ENCODE measurements at regions not wholly inside any gene's neighbourhood (a gene's known extent, or its start where the extent isn't known, plus 50 kb on each side); places are given as distances from the start of the nearest gene placed in this dataset.

DNA sequence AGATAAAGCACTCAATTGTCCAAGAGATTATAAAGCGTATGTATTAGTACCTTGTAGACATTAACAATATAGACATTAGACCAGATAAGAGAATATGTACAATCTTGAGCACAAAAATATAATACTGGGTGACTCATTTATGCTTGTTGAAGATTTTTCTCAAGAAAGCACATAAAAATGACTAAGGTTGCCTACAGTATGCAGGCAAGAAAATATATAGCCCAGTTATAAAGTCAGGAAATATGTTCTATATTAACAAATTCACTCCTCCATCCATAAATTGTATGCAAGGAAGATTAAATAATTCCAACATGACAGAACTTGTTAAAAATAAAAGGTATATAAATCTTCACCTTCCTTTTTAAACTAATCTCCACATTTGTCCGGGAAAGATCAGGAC is 356.4 kb upstream of the SLC39A10 start:
- 78 to 90% methylated on average over 2 of the region's 2 CpGs for WGBS, 2 donors

DNA sequence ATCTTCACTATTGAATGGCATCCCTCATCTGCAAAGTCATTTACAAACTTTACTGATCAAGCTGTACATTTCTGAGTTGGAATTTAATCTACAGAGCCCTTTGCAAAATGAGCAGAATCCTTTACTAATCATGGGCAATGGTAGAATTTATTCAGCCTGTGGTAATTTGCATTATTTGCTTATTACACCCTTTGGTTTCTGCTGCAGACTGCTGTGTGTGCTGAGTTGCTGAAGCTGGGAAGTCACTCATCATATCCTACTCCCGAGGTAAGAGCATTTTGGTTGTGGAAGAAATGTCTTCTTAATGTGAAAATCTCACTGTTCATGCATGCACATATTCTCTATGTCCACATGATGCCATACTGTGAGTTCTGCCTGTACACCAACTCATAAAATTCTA is 357.4 kb upstream of the SLC39A10 start:
- no peak for TF ChIP-seq POLR2A (IDR thresholded peaks at IDR 0.05)
- TF ChIP-seq, protein P1, sequence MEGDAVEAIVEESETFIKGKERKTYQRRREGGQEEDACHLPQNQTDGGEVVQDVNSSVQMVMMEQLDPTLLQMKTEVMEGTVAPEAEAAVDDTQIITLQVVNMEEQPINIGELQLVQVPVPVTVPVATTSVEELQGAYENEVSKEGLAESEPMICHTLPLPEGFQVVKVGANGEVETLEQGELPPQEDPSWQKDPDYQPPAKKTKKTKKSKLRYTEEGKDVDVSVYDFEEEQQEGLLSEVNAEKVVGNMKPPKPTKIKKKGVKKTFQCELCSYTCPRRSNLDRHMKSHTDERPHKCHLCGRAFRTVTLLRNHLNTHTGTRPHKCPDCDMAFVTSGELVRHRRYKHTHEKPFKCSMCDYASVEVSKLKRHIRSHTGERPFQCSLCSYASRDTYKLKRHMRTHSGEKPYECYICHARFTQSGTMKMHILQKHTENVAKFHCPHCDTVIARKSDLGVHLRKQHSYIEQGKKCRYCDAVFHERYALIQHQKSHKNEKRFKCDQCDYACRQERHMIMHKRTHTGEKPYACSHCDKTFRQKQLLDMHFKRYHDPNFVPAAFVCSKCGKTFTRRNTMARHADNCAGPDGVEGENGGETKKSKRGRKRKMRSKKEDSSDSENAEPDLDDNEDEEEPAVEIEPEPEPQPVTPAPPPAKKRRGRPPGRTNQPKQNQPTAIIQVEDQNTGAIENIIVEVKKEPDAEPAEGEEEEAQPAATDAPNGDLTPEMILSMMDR (IDR thresholded peaks at IDR 0.05), result no peak
- H3K9me3 ChIP-seq, result no peaks in the 10 kb centered on the region
- no peak overlapping the region for H3K27ac ChIP-seq
- H3K4me1 ChIP-seq, result no peaks in the 10 kb centered on the region
- no peak for DNase-seq
- no peaks in the 10 kb centered on the region for H3K36me3 ChIP-seq
- no peak overlapping the region for H3K4me3 ChIP-seq (replicated peaks in 1 of 3)
- intact Hi-C loops (cut with DNase I), result no loop called here
- no peaks in the 10 kb centered on the region for H3K27me3 ChIP-seq
- WGBS, 2 donors, result 44 to 70% methylated on average over 1 of the region's 1 CpG

More for the DNA sequence above, 356.4 kb upstream of the SLC39A10 start:
- intact Hi-C loops (cut with DNase I), result no loop called here
- Histone ChIP-seq H3K9me3 (no peaks in the 10 kb centered on the region), H3K27me3 (no peaks in the 10 kb centered on the region), H3K4me1 (no peaks in the 10 kb centered on the region), H3K36me3 (no peaks in the 10 kb centered on the region), H3K4me3 (replicated peaks in 1 of 3) (no peak overlapping the region), H3K27ac (no peak overlapping the region)
- no peak for TF ChIP-seq POLR2A (IDR thresholded peaks at IDR 0.05)
- TF ChIP-seq, protein P1 (IDR thresholded peaks at IDR 0.05), result no peak
- DNase-seq, result no peak

DNA sequence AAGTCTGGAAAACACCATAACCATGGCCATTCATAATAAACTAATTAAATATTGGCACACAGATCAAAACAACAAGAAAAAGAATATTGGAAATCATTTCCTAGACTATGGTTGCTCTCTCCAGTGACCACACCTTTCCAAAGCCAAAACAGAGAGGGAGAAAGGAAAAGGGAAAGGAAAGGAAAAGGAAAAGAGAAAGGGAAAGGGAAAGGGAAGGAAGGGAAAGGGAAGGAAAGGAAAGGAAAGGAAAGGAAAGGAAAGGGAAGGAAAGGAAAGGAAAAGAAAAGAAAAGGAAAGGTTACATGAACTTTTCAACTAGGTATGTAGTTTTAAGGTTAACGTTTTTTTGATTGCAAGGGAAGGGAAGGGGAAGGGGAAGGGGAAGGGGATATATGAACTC is 360.5 kb upstream of the SLC39A10 start:
- H3K27me3 ChIP-seq, result no peaks in the 10 kb centered on the region
- no peaks in the 10 kb centered on the region for H3K4me1 ChIP-seq
- H3K9me3 ChIP-seq, result no peaks in the 10 kb centered on the region
- intact Hi-C loops (cut with DNase I), result no loop called here
- H3K27ac ChIP-seq, result no peak overlapping the region
- no peak for TF ChIP-seq POLR2A (IDR thresholded peaks at IDR 0.05)
- TF ChIP-seq, protein P1 (IDR thresholded peaks at IDR 0.05), result no peak
- no peaks in the 10 kb centered on the region for H3K36me3 ChIP-seq
- no peak overlapping the region for H3K4me3 ChIP-seq (replicated peaks in 1 of 3)
- DNase-seq, result no peak
- WGBS, 2 donors, result 56 to 60% methylated on average over 1 of the region's 1 CpG

- Histone ChIP-seq H3K9me3 (no peaks in the 10 kb centered on the region), H3K36me3 (no peaks in the 10 kb centered on the region), H3K27me3 (no peaks in the 10 kb centered on the region), H3K27ac (no peak overlapping the region), H3K4me1 (no peaks in the 10 kb centered on the region), H3K4me3 (replicated peaks in 1 of 3) (no peak overlapping the region)
- intact Hi-C loops (cut with DNase I), result no loop called here
- TF ChIP-seq POLR2A (IDR thresholded peaks at IDR 0.05), result no peak
- TF ChIP-seq, protein P1 (IDR thresholded peaks at IDR 0.05), result no peak
- no peak for DNase-seq
These were observed 367.9 kb upstream of the SLC39A10 start for GRCh38 chr2:195289081-195289480.

DNA sequence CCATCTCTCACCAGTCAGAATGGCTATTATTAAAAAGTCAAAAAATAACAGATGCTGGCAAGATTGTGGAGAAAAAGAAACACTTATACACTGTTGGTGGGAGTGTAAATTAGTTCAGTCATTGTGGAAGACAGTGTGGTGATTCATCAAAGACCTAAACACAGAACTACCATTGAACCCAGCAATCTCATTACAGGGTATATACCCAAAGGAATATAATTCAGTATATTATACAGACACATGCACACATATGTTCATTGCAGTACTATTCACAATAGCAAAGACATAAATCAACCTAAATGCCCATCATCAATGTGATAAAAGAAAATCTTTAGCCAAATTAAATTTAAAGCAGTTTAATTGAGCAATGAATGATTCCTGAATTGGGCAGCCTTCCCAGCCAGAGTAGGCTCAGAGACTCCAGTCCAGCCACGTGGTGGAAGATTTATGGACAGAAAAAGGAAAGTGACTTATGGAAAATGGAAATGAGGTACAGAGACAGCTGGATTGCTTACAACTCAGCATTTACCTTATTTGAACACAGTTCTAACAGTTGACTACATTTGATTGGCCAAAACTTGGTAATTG is 377.1 kb upstream of the SLC39A10 start:
- no peak overlapping the region for H3K4me3 ChIP-seq (replicated peaks in 1 of 3)
- H3K4me1 ChIP-seq, result no peaks in the 10 kb centered on the region
- WGBS, 2 donors, result 63 to 69% methylated on average over 1 of the region's 1 CpG
- no peaks in the 10 kb centered on the region for H3K9me3 ChIP-seq
- H3K36me3 ChIP-seq, result no peaks in the 10 kb centered on the region
- intact Hi-C loops (cut with DNase I), result no loop called here
- no peak for TF ChIP-seq POLR2A (IDR thresholded peaks at IDR 0.05)
- TF ChIP-seq, protein P1 (IDR thresholded peaks at IDR 0.05), result no peak
- no peak overlapping the region for H3K27ac ChIP-seq
- H3K27me3 ChIP-seq, result no peaks in the 10 kb centered on the region
- no peak for DNase-seq
